Suprapubic skin (tissue), 4 donors: ENCODE measurements at regions not wholly inside any gene's neighbourhood (a gene's known extent, or its start where the extent isn't known, plus 50 kb on each side); places are given as distances from the start of the nearest gene placed in this dataset.

Experiments
- DNase-seq, 2 donors: peaks; one replicate each; pipeline ENCODE4 v3.0.0-alpha.2; 2019; ENCODE audit warnings: low spot score in 2 of 2
- H3K27ac ChIP-seq: fragments of 200-600 bp; sonication (generic); one replicate; pipeline ENCODE4 v1.5.1; 2019
- H3K27me3 ChIP-seq: fragments of 200-600 bp; sonication (generic); one replicate; pipeline ENCODE4 v1.5.1; 2019
- H3K36me3 ChIP-seq: fragments of 200-600 bp; sonication (generic); one replicate; pipeline ENCODE4 v1.5.1; 2019
- H3K4me1 ChIP-seq: fragments of 200-600 bp; sonication (generic); one replicate; pipeline ENCODE4 v1.5.1; 2019
- H3K4me3 ChIP-seq: fragments of 200-600 bp; sonication (generic); one replicate; pipeline ENCODE4 v1.5.1; 2019; ENCODE audit warnings: mild to moderate bottlenecking
- H3K9me3 ChIP-seq: fragments of 200-600 bp; sonication (generic); one replicate; pipeline ENCODE4 v1.5.1; 2019
- CTCF ChIP-seq, 2 donors: fragments of 200-600 bp in 1 of 2; fragments of 450-650 bp in 1 of 2; sonication (generic) in 1 of 2; IDR thresholded peaks; one replicate each; pipeline ENCODE4 v1.5.1; 2016 to 2019; ENCODE audit warnings: antibody characterized with exemption in 2 of 2, mild to moderate bottlenecking in 1 of 2, moderate library complexity in 1 of 2
- EP300 ChIP-seq: sonication (generic); formaldehyde crosslinking; IDR thresholded peaks from one replicate; pipeline ENCODE4 v1.6.1; 2017; ENCODE audit warnings: antibody characterized with exemption
- POLR2A ChIP-seq, 2 donors: fragments of 450-650 bp; IDR thresholded peaks; one replicate each; pipeline ENCODE4 v1.6.1; 2017; ENCODE audit warnings: antibody characterized with exemption in 2 of 2, mild to moderate bottlenecking in 2 of 2, moderate library complexity in 2 of 2
- POLR2AphosphoS5 ChIP-seq, 3 donors: sonication (generic); formaldehyde crosslinking; IDR thresholded peaks; one replicate each; pipeline ENCODE4 v1.6.1; 2017; ENCODE audit warnings: antibody characterized with exemption in 3 of 3
- WGBS: methylation state at CpG from one replicate; pipeline ENCODE4 v1.1.5; 2018; 5-methylcytosine and 5-hydroxymethylcytosine counted together

- TF ChIP-seq POLR2A (IDR thresholded peaks at IDR 0.05) (no peak), POLR2AphosphoS5 (IDR thresholded peaks at IDR 0.05) (no peak), EP300 (no peak), CTCF (IDR thresholded peaks at IDR 0.05) (no peak)
- Histone ChIP-seq H3K36me3 (no peaks in the 10 kb centered on the region), H3K27ac (no peak overlapping the region), H3K27me3 (no peaks in the 10 kb centered on the region), H3K9me3 (no peaks in the 10 kb centered on the region), H3K4me1 (peaks cover 4% of the 10 kb centered on the region), H3K4me3 (no peak overlapping the region)
- WGBS: 21% methylated on average over 3 of the region's 3 CpGs
- DNase-seq: no peak
Measured at GRCh38 chrX:39399387-39399786, 598.1 kb downstream of the MID1IP1 start.

GRCh38 chrX:39401483-39402110 lies 600.3 kb downstream of the MID1IP1 start:
- H3K4me1 ChIP-seq: peaks cover 4% of the 10 kb centered on the region
- TF ChIP-seq POLR2AphosphoS5 (IDR thresholded peaks at IDR 0.05) (no peak), EP300 (no peak), POLR2A (IDR thresholded peaks at IDR 0.05) (no peak), CTCF (IDR thresholded peaks at IDR 0.05) (no peak)
- no peak overlapping the region for H3K27ac ChIP-seq
- H3K9me3 ChIP-seq: no peaks in the 10 kb centered on the region
- H3K36me3 ChIP-seq: no peaks in the 10 kb centered on the region
- no peak overlapping the region for H3K4me3 ChIP-seq
- WGBS: 72% methylated on average over 4 of the region's 4 CpGs
- no peak for DNase-seq
- H3K27me3 ChIP-seq: no peaks in the 10 kb centered on the region

- Histone ChIP-seq H3K9me3 (no peaks in the 10 kb centered on the region), H3K27me3 (no peaks in the 10 kb centered on the region), H3K4me3 (no peak overlapping the region), H3K27ac (no peak overlapping the region), H3K4me1 (peaks cover 4% of the 10 kb centered on the region), H3K36me3 (no peaks in the 10 kb centered on the region)
- WGBS: 93% methylated on average over 5 of the region's 5 CpGs
- no peak for DNase-seq
- TF ChIP-seq EP300 (no peak), POLR2AphosphoS5 (IDR thresholded peaks at IDR 0.05) (no peak), CTCF (IDR thresholded peaks at IDR 0.05) (no peak), POLR2A (IDR thresholded peaks at IDR 0.05) (no peak)
Measured at GRCh38 chrX:39402158-39402557, 600.9 kb downstream of the MID1IP1 start.

GRCh38 chrX:39406799-39407198 lies 605.5 kb downstream of the MID1IP1 start:
- H3K4me3 ChIP-seq: no peak overlapping the region
- H3K4me1 ChIP-seq: no peaks in the 10 kb centered on the region
- no peaks in the 10 kb centered on the region for H3K36me3 ChIP-seq
- DNase-seq: no peak
- TF ChIP-seq CTCF (IDR thresholded peaks at IDR 0.05): no peak
- TF ChIP-seq POLR2AphosphoS5 (IDR thresholded peaks at IDR 0.05): no peak
- no peak for TF ChIP-seq POLR2A (IDR thresholded peaks at IDR 0.05)
- TF ChIP-seq EP300: no peak
- H3K27me3 ChIP-seq: no peaks in the 10 kb centered on the region
- no peaks in the 10 kb centered on the region for H3K9me3 ChIP-seq
- H3K27ac ChIP-seq: no peak overlapping the region
- 69% methylated on average over 2 of the region's 2 CpGs for WGBS

- H3K36me3 ChIP-seq: no peaks in the 10 kb centered on the region
- 76% methylated on average over 6 of the region's 6 CpGs for WGBS
- H3K27ac ChIP-seq: no peak overlapping the region
- H3K4me1 ChIP-seq: no peaks in the 10 kb centered on the region
- TF ChIP-seq POLR2AphosphoS5 (IDR thresholded peaks at IDR 0.05) (no peak), EP300 (no peak), CTCF (IDR thresholded peaks at IDR 0.05) (no peak), POLR2A (IDR thresholded peaks at IDR 0.05) (no peak)
- H3K4me3 ChIP-seq: no peak overlapping the region
- H3K9me3 ChIP-seq: no peaks in the 10 kb centered on the region
- no peaks in the 10 kb centered on the region for H3K27me3 ChIP-seq
- DNase-seq: no peak
Measured at GRCh38 chrX:39409246-39409917, 608.1 kb downstream of the MID1IP1 start.
